ENCODE measurements at regions not wholly inside any gene's neighbourhood (a gene's known extent, or its start where the extent isn't known, plus 50 kb on each side); places are given as distances from the start of the nearest gene placed in this dataset.

- Histone ChIP-seq H3K36me3 (ENCODE audit: insufficient read depth) (no peaks in the 10 kb centered on the region; the same call in 1 of the 2 replicates), H3K4me1 (ENCODE audit: low read depth, poor library complexity, severe bottlenecking) (no peaks in the 10 kb centered on the region), H3K4me3 (IDR thresholded peaks at IDR 0.05; ENCODE audit: insufficient read depth, low read depth, low read length) (no peak overlapping the region), H2AFZ (ENCODE audit: low read depth) (no peak overlapping the region), H3K27ac (no peak overlapping the region), H3K9ac (no peak overlapping the region), H4K20me1 (ENCODE audit: insufficient read depth) (no peaks in the 10 kb centered on the region), H3K4me2 (no peak overlapping the region), H3K79me2 (ENCODE audit: insufficient read depth, low read depth) (no peaks in the 10 kb centered on the region), H3K27me3 (ENCODE audit: insufficient read depth, low read depth) (no peaks in the 10 kb centered on the region)
- TF ChIP-seq CTCF (conservative IDR thresholded peaks at IDR 0.05; ENCODE audit: low read depth, low read length), result no peak
Measured at GRCh38 chr21:38196036-38196435, 60.8 kb upstream of the KCNJ15 start.

- H3K4me3 ChIP-seq (IDR thresholded peaks at IDR 0.05; ENCODE audit: insufficient read depth, low read depth, low read length), result no peak overlapping the region
- no peak overlapping the region for H2AFZ ChIP-seq (ENCODE audit: low read depth)
- no peak overlapping the region for H3K9ac ChIP-seq
- TF ChIP-seq CTCF (conservative IDR thresholded peaks at IDR 0.05; ENCODE audit: low read depth, low read length), result no peak
- no peak overlapping the region for H3K27ac ChIP-seq
- no peaks in the 10 kb centered on the region for H3K27me3 ChIP-seq (ENCODE audit: insufficient read depth, low read depth)
- no peaks in the 10 kb centered on the region for H4K20me1 ChIP-seq (ENCODE audit: insufficient read depth)
- H3K36me3 ChIP-seq (ENCODE audit: insufficient read depth), result no peaks in the 10 kb centered on the region
- H3K4me2 ChIP-seq, result no peak overlapping the region
- H3K79me2 ChIP-seq (ENCODE audit: insufficient read depth, low read depth), result no peaks in the 10 kb centered on the region
- H3K4me1 ChIP-seq (ENCODE audit: low read depth, poor library complexity, severe bottlenecking), result no peaks in the 10 kb centered on the region
Measured at GRCh38 chr21:38202811-38203210, 54.0 kb upstream of the KCNJ15 start.

GRCh38 chr21:38203229-38203628 lies 53.6 kb upstream of the KCNJ15 start:
- H3K27ac ChIP-seq, result no peak overlapping the region
- no peak overlapping the region for H3K4me2 ChIP-seq
- no peaks in the 10 kb centered on the region for H3K36me3 ChIP-seq (ENCODE audit: insufficient read depth)
- TF ChIP-seq CTCF (conservative IDR thresholded peaks at IDR 0.05; ENCODE audit: low read depth, low read length), result no peak
- no peak overlapping the region for H2AFZ ChIP-seq (ENCODE audit: low read depth)
- H4K20me1 ChIP-seq (ENCODE audit: insufficient read depth), result no peaks in the 10 kb centered on the region
- H3K4me1 ChIP-seq (ENCODE audit: low read depth, poor library complexity, severe bottlenecking), result no peaks in the 10 kb centered on the region
- no peak overlapping the region for H3K4me3 ChIP-seq (IDR thresholded peaks at IDR 0.05; ENCODE audit: insufficient read depth, low read depth, low read length)
- H3K79me2 ChIP-seq (ENCODE audit: insufficient read depth, low read depth), result no peaks in the 10 kb centered on the region
- no peaks in the 10 kb centered on the region for H3K27me3 ChIP-seq (ENCODE audit: insufficient read depth, low read depth)
- H3K9ac ChIP-seq, result no peak overlapping the region

GRCh38 chr21:38205940-38206339 lies 50.9 kb upstream of the KCNJ15 start:
- Histone ChIP-seq H3K4me1 (ENCODE audit: low read depth, poor library complexity, severe bottlenecking) (no peaks in the 10 kb centered on the region), H3K27ac (no peak overlapping the region), H3K4me3 (IDR thresholded peaks at IDR 0.05; ENCODE audit: insufficient read depth, low read depth, low read length) (no peak overlapping the region), H3K79me2 (ENCODE audit: insufficient read depth, low read depth) (no peaks in the 10 kb centered on the region), H3K36me3 (ENCODE audit: insufficient read depth) (no peaks in the 10 kb centered on the region), H3K27me3 (ENCODE audit: insufficient read depth, low read depth) (no peaks in the 10 kb centered on the region), H3K4me2 (no peak overlapping the region), H4K20me1 (ENCODE audit: insufficient read depth) (no peaks in the 10 kb centered on the region), H2AFZ (ENCODE audit: low read depth) (no peak overlapping the region), H3K9ac (no peak overlapping the region)
- no peak for TF ChIP-seq CTCF (conservative IDR thresholded peaks at IDR 0.05; ENCODE audit: low read depth, low read length)

All from KMS-11 (cell line).